Panc1 (cell line): ENCODE measurements at regions not wholly inside any gene's neighbourhood (a gene's known extent, or its start where the extent isn't known, plus 50 kb on each side); places are given as distances from the start of the nearest gene placed in this dataset.

Experiments
- ATAC-seq: fragments of 200-7000 bp; cut with Tn5 transposase; 2 replicates; pipeline ENCODE4 v1.9.1; 2020; ENCODE audit warnings: mild to moderate bottlenecking, moderate library complexity
- BruUV-seq: library from RNA; stranded (reverse); fragments of 400-500 nt; replicated peaks from 2 replicates; lab custom pipeline; 2021; lab: Mats Ljungman, UMichigan
- CTCF ChIA-PET: fragments of 300-600 bp; sonication (Branson Sonifier 250); formaldehyde crosslinking; loops from one replicate; lab custom pipeline; 2022; ENCODE audit warnings: antibody characterized with exemption; lab: Charles Lee
- POLR2A ChIA-PET: fragments of 300-600 bp; sonication (Branson Sonifier 250); formaldehyde crosslinking; loops from one replicate; lab custom pipeline; 2022; ENCODE audit warnings: antibody characterized with exemption; lab: Charles Lee
- DNase-seq: peaks from one replicate; pipeline ENCODE4 v3.0.0-alpha.2; 2010; ENCODE audit warnings: low read depth, low spot score
- H3K27ac ChIP-seq: 2 replicates; pipeline ENCODE4 v1.5.1; 2011; ENCODE audit warnings: mild to moderate bottlenecking, low read length, inconsistent platforms
- H3K27me3 ChIP-seq: fragments of 200-500 bp; sonication (Bioruptor generic); 2 replicates; pipeline ENCODE4 v1.6.0; 2014; ENCODE audit warnings: low read length, inconsistent platforms; ENCODE audit not compliant: control insufficient read depth, insufficient read depth
- H3K36me3 ChIP-seq: fragments of 200-500 bp; sonication (Bioruptor generic); 2 replicates; pipeline ENCODE4 v1.5.1; 2014; ENCODE audit warnings: inconsistent platforms, mild to moderate bottlenecking, low read length, moderate library complexity; ENCODE audit not compliant: control insufficient read depth, insufficient read depth
- H3K4me1 ChIP-seq: 2 replicates; pipeline ENCODE4 v1.5.1; 2011; ENCODE audit warnings: inconsistent platforms, mild to moderate bottlenecking, low read length, moderate library complexity; ENCODE audit not compliant: control insufficient read depth, insufficient read depth
- H3K4me3 ChIP-seq, 2 experiments: 2 replicates each; pipeline ENCODE4 v1.5.1; 2011 to 2012; ENCODE audit warnings: low read depth in 2 of 2, low read length in 2 of 2, mild to moderate bottlenecking in 2 of 2, inconsistent platforms in 1 of 2, moderate library complexity in 1 of 2
- H3K9me3 ChIP-seq: fragments of 200-500 bp; sonication (Bioruptor generic); 2 replicates; pipeline ENCODE4 v1.5.1; 2014; ENCODE audit warnings: low read depth, mild to moderate bottlenecking, inconsistent platforms, low read length, moderate library complexity; ENCODE audit not compliant: control insufficient read depth, insufficient read depth
- CTCF ChIP-seq: fragments of 450-650 bp; IDR thresholded peaks from 2 replicates; pipeline ENCODE4 v1.5.1; 2017; ENCODE audit warnings: mild to moderate bottlenecking
- POLR2AphosphoS5 ChIP-seq: IDR thresholded peaks from 2 replicates; pipeline ENCODE4 v1.6.1; 2012; ENCODE audit warnings: mild to moderate bottlenecking, low read depth, low read length, moderate library complexity
- SIN3A ChIP-seq: IDR thresholded peaks from 2 replicates; pipeline ENCODE4 v1.6.1; 2012; ENCODE audit warnings: low read depth, mild to moderate bottlenecking, low read length, moderate library complexity, borderline replicate concordance; ENCODE audit not compliant: insufficient read depth
- TCF7L2 ChIP-seq: IDR thresholded peaks from 2 replicates; pipeline ENCODE4 v1.6.1; 2011; ENCODE audit warnings: mild to moderate bottlenecking, low read depth, low read length, inconsistent platforms
- in situ Hi-C: cut with HindIII; loops from 2 replicates; pipeline ENCODE4 v1.10.0; 2016; ENCODE audit warnings: low sequenced_read_pairs, low pct_unique_long_range_greater_than_20kb
- intact Hi-C: fragments of 100-400 bp; cut with micrococcal nuclease; formaldehyde crosslinking; loops from one replicate; pipeline ENCODE4 v1.10.0; 2022; ENCODE audit not compliant: unreplicated experiment
- TF ChIP-seq, protein P1 (sequence below), 2 experiments: IDR thresholded peaks; 2 replicates each; pipeline ENCODE4 v1.6.1; 2011 to 2012; ENCODE audit warnings: low read depth in 2 of 2, control low read depth in 1 of 2, low read length in 1 of 2, mild to moderate bottlenecking in 1 of 2, moderate library complexity in 1 of 2; ENCODE audit not compliant: insufficient read depth in 1 of 2

DNA sequence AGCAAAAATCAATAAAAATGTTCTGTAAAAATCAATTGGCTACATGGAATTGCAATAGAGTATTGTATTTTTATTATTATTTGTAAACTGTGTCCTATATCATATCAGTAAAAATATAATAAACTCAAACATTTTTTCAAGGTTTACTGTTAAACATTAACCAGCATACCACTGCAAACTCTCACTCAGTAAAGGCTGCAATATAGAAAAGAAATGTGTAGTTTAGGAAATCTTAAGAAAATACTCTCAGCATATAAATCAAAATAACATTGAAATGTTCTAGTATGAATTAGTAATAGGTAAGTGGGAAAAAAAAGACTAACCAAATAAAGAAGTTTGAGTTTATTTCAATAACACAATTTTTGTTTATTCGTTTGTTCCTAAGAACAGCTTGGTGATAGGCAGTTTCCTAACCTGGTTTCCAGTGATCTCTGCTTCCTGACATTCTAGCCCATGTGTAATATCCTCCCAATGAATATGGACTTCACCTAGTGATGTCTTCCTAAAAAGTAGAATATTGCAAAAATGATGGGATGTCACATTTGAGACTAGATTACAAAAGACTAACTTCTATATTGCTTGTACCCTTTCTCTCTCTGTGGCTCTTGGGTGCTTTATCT, 870.1 kb downstream of the BRINP3 start:
- ChIA-PET CTCF (no interaction called here), POLR2A (no interaction called here)
- no peak for DNase-seq
- no peak overlapping the region for H3K4me3 ChIP-seq
- H3K9me3 ChIP-seq = no peaks in the 10 kb centered on the region
- H3K27ac ChIP-seq = no peak overlapping the region
- BruUV-seq = no TSS peak
- in situ Hi-C loops = no loop called here
- H3K36me3 ChIP-seq = no peaks in the 10 kb centered on the region
- no peaks in the 10 kb centered on the region for H3K27me3 ChIP-seq
- TF ChIP-seq SIN3A (no peak), TCF7L2 (no peak), POLR2AphosphoS5 (no peak), CTCF (no peak)
- TF ChIP-seq, protein P1, sequence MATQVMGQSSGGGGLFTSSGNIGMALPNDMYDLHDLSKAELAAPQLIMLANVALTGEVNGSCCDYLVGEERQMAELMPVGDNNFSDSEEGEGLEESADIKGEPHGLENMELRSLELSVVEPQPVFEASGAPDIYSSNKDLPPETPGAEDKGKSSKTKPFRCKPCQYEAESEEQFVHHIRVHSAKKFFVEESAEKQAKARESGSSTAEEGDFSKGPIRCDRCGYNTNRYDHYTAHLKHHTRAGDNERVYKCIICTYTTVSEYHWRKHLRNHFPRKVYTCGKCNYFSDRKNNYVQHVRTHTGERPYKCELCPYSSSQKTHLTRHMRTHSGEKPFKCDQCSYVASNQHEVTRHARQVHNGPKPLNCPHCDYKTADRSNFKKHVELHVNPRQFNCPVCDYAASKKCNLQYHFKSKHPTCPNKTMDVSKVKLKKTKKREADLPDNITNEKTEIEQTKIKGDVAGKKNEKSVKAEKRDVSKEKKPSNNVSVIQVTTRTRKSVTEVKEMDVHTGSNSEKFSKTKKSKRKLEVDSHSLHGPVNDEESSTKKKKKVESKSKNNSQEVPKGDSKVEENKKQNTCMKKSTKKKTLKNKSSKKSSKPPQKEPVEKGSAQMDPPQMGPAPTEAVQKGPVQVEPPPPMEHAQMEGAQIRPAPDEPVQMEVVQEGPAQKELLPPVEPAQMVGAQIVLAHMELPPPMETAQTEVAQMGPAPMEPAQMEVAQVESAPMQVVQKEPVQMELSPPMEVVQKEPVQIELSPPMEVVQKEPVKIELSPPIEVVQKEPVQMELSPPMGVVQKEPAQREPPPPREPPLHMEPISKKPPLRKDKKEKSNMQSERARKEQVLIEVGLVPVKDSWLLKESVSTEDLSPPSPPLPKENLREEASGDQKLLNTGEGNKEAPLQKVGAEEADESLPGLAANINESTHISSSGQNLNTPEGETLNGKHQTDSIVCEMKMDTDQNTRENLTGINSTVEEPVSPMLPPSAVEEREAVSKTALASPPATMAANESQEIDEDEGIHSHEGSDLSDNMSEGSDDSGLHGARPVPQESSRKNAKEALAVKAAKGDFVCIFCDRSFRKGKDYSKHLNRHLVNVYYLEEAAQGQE (IDR thresholded peaks at IDR 0.05; ENCODE audit: insufficient read depth in 1 of 2, low read depth in 2 of 2, low read length in 1 of 2) = no peak
- ATAC-seq = no peak
- intact Hi-C loops = no loop called here
- H3K4me1 ChIP-seq = no peaks in the 10 kb centered on the region

DNA sequence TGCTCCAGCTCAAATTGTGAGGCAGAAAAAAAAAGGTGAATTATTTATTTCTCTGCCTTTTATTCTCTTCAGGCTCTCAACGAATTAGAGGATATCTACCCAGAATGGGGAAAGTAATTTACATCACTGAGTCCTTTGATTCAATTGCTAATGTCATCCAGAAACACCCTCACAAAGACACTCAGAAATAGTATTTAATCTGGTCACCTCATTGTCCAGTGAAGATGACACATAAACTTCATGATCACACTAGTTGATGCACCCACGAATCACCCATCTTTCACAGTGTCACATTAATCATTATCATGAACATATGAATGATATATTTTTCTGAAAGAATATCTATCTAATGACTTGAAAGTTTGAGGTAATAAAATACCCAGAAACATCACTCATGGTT, 868.5 kb downstream of the BRINP3 start:
- POLR2A ChIA-PET = no interaction called here
- in situ Hi-C loops = no loop called here
- TF ChIP-seq, protein P1 (IDR thresholded peaks at IDR 0.05; ENCODE audit: insufficient read depth in 1 of 2, low read depth in 2 of 2, low read length in 1 of 2) = no peak
- TF ChIP-seq TCF7L2 (no peak), POLR2AphosphoS5 (no peak), SIN3A (no peak), CTCF (no peak)

More for the DNA sequence above, 868.5 kb downstream of the BRINP3 start:
- CTCF ChIA-PET = no interaction called here
- no peak for DNase-seq
- Histone ChIP-seq H3K9me3 (no peaks in the 10 kb centered on the region), H3K27me3 (no peaks in the 10 kb centered on the region), H3K4me3 (no peak overlapping the region), H3K36me3 (no peaks in the 10 kb centered on the region), H3K4me1 (no peaks in the 10 kb centered on the region), H3K27ac (no peak overlapping the region)
- ATAC-seq = no peak
- intact Hi-C loops = no loop called here
- no TSS peak for BruUV-seq
